Cardiac fibroblast (primary cell): ENCODE measurements at regions not wholly inside any gene's neighbourhood (a gene's known extent, or its start where the extent isn't known, plus 50 kb on each side); places are given as distances from the start of the nearest gene placed in this dataset.

Experiments
- DNase-seq, 2 donors: peaks; one replicate each; pipeline versions ENCODE4 v3.0.0 to v3.0.0-alpha.2; 2010; ENCODE audit warnings: low read depth in 2 of 2
- H3K4me3 ChIP-seq, 2 donors: replicated peaks in 1 of 2; 1 replicate in 1 of 2; 2 replicates in 1 of 2; pipeline ENCODE4 v1.5.1; 2011; ENCODE audit warnings: low read depth in 2 of 2, low read length in 2 of 2, mild to moderate bottlenecking in 2 of 2, moderate library complexity in 1 of 2
- CTCF ChIP-seq: IDR thresholded peaks from one replicate; pipeline ENCODE4 v1.5.1; 2011; ENCODE audit warnings: low read depth, mild to moderate bottlenecking, low read length, inconsistent platforms

- no peak for TF ChIP-seq CTCF
- no peak for DNase-seq
- H3K4me3 ChIP-seq = no peak overlapping the region
These were observed 117.1 kb upstream of the TMEFF2 start for GRCh38 chr2:192311701-192312460.

DNA sequence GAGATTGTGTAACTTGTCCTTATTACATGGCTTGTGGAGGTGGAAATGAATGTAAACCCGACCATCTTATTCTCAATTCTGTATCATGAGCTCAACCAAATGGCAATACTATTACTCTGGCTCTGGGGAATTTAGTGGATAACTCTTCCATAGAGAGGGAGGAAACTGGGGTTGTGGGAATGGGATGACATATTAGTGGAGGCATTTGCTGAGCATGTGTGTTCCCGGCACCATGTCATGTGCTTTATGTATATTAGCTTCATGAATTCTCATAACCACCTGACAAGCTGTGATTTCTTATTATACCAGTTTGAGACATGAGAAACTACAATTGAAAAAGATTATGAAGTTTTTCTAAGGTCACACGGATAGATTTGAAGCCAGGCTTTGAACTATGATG, 112.8 kb upstream of the TMEFF2 start:
- DNase-seq = peak in 1 of 2 donors; percentile 36
- no peak for TF ChIP-seq CTCF

DNA sequence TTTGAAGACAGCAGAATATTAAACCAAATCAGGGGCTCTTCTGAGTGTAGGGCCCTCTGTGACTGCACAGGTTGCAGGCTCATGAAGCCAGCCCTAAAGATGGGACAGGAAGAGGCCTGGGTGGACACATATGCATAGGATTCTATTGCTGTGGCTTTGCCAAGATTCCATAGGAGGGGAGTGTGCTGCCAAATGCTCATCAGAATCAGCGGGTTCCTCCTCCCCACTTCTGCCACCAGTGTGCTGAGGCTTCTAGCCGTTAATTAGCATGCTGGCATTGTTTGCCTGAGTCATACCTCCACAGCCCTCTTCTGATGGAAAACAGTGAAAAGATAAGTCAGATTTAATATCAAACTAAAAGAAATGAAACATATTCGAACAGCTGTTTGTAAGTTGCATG, 103.9 kb upstream of the TMEFF2 start:
- TF ChIP-seq CTCF = no peak
- no peak overlapping the region for H3K4me3 ChIP-seq
- DNase-seq = no peak

More for the DNA sequence above, 112.8 kb upstream of the TMEFF2 start:
- H3K4me3 ChIP-seq = no peak overlapping the region

GRCh38 chr2:192292478-192292877, 97.7 kb upstream of the TMEFF2 start:
- no peak for DNase-seq
- no peak for TF ChIP-seq CTCF
- no peak overlapping the region for H3K4me3 ChIP-seq

DNA sequence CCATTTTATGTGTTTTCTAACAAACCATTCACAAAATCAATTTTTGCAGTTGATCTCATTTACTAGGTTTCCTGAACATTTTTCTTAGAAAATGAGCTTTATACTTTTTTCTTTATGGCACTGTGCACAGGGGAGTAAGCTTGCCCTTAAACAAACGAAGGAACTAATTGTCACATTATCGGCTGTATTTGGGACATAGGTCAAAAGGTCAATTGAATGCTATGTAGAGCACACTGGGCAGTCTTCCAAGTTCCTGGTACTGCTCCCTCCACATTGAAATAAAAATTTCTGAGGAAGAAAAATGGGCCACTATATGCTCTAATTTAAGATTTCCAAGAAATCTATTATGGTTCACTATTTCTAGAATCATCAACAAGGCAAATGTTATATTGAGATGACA, 93.6 kb upstream of the TMEFF2 start:
- no peak for TF ChIP-seq CTCF
- H3K4me3 ChIP-seq = no peak overlapping the region
- DNase-seq = peak in 1 of 2 donors; percentile 12

DNA sequence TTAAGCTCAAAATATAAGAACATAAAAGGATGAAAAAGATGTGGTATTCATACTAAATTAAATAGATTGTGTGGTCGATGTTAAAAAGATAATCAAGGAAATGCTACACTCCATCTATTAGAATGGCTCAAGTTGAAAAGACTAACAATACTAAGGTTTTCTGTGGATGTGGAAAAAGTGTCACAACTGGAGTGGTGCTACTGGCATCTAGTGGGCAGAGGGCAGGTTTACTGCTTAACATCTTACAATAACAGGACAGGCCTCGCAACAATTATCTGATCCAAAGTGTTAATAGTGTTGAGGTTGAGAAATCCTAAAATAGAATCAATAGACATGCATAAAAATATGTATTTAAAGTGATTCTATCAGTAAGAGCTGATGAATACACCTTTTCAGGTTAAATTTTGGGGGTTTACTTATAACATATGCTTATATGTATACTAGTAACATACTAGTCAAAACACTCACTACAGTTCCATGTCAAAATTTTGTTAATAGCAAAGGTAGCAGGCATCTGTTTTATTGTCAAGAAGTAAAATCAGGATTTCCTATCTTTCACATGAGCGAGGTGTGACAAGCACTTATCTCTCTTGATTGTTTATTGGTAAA, 91.5 kb upstream of the TMEFF2 start:
- H3K4me3 ChIP-seq = no peak overlapping the region
- peak; percentile 79 to 80 for DNase-seq
- TF ChIP-seq CTCF = peak; percentile 74

GRCh38 chr2:192283450-192283849, 88.7 kb upstream of the TMEFF2 start:
- no peak overlapping the region for H3K4me3 ChIP-seq
- TF ChIP-seq CTCF = no peak
- no peak for DNase-seq
